Peyer's patch (tissue), 4 donors: ENCODE measurements at regions not wholly inside any gene's neighbourhood (a gene's known extent, or its start where the extent isn't known, plus 50 kb on each side); places are given as distances from the start of the nearest gene placed in this dataset.

Experiments
- POLR2A ChIP-seq, 2 donors: fragments of 450-650 bp; IDR thresholded peaks; one replicate each; pipeline ENCODE4 v1.5.1; 2017; ENCODE audit warnings: antibody characterized with exemption in 2 of 2, mild to moderate bottlenecking in 2 of 2, moderate library complexity in 2 of 2
- TF ChIP-seq, protein P1 (sequence below), 6 experiments: fragments of 450-650 bp in 4 of 6; fragments of 200-600 bp in 2 of 6; sonication (generic) in 1 of 6; IDR thresholded peaks; one replicate each; pipeline ENCODE4 v1.5.1; 2017 to 2019; ENCODE audit warnings: antibody characterized with exemption in 6 of 6, mild to moderate bottlenecking in 3 of 6, moderate library complexity in 1 of 6

DNA sequence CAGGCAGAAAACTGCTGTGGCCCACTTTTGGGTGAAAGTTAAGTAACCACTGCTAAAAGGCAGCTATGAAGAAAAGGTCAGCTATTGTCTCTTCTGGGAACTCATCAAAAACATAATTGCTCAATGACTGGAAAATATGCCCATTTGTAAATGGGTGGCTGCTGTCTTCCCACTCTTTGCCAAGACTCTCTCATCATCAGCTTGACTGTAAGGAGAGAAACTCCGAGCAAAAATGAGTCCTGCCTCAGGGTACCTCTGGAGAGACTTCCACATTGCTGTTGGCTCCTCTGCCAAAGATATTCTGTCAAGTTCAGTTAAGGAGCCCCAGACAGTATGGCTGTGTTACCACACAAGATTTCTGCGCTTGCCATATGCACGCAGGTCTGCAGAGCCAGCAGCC, 138.7 kb downstream of the BBOX1 start:
- TF ChIP-seq, protein P1, sequence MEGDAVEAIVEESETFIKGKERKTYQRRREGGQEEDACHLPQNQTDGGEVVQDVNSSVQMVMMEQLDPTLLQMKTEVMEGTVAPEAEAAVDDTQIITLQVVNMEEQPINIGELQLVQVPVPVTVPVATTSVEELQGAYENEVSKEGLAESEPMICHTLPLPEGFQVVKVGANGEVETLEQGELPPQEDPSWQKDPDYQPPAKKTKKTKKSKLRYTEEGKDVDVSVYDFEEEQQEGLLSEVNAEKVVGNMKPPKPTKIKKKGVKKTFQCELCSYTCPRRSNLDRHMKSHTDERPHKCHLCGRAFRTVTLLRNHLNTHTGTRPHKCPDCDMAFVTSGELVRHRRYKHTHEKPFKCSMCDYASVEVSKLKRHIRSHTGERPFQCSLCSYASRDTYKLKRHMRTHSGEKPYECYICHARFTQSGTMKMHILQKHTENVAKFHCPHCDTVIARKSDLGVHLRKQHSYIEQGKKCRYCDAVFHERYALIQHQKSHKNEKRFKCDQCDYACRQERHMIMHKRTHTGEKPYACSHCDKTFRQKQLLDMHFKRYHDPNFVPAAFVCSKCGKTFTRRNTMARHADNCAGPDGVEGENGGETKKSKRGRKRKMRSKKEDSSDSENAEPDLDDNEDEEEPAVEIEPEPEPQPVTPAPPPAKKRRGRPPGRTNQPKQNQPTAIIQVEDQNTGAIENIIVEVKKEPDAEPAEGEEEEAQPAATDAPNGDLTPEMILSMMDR (IDR thresholded peaks at IDR 0.05) = no peak
- no peak for TF ChIP-seq POLR2A (IDR thresholded peaks at IDR 0.05)
